ENCODE measurements at regions not wholly inside any gene's neighbourhood (a gene's known extent, or its start where the extent isn't known, plus 50 kb on each side); places are given as distances from the start of the nearest gene placed in this dataset.
"Not testable (repeated sequence)": the region's sequence is repeated elsewhere in the genome, so short reads cannot be mapped to it uniquely, and the experiment has no call there.

DNA sequence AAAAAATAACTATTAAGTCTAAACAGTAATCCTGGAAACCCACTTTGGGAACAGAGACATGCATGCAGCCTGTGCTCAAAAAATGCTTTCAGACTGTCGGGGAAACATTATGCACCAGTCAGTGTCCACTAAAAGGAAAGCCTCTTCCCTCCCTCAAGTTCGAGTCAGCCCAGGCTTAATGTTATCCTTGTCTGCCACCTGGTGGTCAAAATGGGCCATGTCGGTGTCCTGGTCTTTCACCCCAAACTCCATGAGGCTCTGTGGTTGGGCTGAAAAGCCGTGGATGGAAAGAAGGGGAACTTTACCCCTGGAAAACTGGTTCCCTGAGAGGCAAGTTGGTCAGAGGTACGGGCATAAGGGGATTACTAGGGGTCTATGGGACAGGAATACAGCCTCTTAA is 88.4 kb upstream of the ZNF492 start:
- DNase-seq (ENCODE audit: low read depth), result no peak

DNA sequence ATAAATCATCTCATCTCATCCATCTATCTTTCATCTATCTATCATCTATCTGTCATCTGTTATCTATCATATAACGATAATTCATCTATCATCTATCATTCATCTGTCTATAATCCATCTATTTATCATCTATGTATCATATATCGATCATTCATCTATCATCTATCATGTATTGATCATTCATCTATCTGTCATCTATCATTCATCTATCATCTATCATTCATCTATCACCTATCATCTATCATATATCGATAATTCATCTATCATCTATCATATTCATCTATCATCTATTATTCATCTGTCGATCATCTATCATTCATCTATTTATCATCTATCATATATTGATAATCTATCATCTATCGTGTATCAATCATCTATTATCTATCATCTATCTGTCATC is 100.4 kb upstream of the ZNF492 start:
- no peak for DNase-seq (ENCODE audit: low read depth)

DNA sequence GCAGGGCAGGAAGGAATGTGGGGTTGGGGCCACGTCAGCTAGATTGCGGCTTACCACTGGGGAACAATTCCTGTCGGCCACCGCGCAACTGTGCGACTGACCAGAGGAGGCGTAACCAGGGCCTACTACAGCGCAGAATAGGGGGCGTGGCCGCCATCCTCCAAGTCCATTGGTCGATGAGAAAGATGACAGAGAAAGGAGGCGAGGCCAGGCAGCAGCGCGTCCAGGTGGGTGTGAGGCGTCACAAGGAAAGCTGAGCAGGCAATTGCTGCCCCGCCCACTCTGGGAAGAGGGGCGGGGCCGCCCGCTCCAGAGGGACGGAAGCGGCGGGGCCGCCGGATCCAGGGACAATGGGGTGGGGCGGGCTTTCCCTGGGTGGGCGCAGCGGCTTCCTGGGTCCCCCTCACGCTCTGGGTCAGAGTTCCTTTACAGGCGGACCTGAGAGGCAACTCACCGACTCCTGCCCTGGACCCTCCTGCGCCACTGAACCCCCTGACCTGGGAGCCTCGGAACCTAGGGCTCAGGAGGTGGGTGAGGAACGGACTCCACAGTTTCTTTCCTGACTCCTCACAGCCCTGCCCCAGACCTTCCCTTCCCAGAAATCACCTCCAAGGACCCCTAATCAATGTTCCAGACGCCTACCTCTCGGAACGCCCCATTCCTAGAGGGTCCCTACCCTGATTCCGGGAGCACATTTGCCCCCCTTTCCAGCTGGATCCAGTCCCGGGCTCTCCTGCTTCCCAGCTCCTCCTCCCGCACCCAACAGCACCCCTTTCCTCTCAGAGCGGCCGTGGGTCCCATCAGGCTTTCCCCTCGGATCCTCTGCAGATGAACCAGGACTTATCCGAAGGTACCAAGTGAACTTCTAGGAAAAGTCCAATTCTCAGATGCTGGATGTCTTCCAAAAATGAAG is 101.5 kb upstream of the ZNF492 start:
- peak; percentile 40 for DNase-seq (ENCODE audit: low read depth)

DNA sequence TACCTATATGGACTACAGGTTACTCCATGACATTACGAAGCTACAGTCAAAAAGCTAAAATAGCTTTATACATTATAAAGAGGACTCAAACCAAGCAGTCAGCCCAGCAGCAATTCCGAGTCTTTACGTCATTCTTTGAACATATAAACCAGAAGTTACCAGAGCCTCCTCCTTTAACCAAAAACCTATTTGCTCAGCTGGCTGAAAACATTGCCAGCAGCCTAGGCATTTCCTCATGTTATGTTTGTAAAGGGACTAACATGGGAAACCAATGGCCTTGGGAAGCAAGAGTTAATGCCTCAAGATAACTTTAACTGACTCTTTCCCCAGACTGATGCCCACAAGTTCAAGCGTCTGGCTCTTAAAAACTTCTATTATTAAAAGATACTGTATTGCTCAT is 104.1 kb upstream of the ZNF492 start:
- no peak for DNase-seq (ENCODE audit: low read depth)

DNA sequence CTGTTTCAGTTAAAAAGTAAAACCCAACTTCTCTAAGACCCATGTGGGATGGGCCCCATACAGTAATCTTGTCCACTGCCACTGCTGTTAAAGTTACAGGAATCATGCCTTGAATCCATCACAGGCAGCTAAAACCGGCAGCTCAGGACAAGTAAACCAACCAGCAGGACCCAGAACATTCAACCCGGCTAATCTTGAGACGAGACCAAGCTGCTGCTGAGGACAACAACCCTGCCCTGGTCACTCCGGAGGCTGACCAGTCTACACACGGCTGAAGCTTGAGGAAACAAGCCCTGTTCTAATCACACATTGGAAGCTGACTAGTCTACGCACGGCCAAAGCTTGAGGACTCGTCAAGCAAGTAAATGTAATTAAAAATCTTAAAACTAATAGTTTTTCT is 105.2 kb upstream of the ZNF492 start:
- no peak for DNase-seq (ENCODE audit: low read depth)

DNA sequence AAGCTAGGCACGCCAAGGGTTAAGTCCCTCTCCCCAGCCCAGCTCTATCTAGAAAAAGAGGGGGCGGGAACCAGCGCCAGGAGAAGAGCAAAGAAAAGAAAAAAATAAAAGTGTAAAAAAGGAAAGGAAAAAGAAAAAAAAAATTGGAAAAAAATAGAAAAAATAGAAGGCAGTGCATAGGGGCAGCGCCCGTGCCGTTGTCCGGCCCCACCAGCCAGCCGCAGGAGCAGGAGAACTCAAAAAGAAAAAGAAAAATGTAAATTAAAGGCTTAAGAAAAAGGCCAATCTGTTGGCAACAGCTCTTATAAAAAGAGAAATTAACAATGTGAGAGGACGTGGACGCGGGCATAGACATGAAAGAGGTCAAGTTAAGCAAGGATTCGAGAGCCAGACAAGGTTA is 105.4 kb upstream of the ZNF98 start:
- no peak for DNase-seq (ENCODE audit: low read depth)

DNA sequence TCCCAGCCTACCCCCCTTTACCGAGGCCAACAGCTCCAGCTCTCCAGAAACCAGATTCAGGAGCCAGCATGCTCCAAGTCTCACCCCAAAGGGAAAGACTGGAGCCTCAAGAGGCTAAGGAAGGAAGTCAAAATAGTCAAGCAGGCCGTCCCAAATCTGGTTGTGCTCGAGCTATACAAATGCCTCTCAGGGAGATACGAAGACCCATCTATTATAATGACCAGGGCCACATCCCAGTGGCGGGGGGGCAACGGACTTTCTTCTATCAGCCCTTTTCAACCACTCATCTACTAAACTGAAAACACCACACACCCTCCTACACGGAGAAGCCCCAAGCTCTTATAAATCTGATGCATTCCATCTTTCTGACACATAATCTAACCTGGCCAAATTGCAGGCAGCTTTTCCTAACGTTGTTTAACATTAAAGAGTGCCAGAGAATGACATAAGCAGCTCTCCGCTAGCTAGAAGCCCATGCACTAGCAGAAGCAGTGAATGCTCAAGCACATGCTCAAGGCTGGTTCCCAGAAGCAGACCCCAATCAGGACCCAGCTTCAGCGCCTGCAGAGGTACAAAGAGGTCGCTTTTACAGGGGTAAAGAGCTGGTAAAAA is 104.6 kb upstream of the ZNF98 start:
- peak; percentile 28 for DNase-seq (ENCODE audit: low read depth)

DNA sequence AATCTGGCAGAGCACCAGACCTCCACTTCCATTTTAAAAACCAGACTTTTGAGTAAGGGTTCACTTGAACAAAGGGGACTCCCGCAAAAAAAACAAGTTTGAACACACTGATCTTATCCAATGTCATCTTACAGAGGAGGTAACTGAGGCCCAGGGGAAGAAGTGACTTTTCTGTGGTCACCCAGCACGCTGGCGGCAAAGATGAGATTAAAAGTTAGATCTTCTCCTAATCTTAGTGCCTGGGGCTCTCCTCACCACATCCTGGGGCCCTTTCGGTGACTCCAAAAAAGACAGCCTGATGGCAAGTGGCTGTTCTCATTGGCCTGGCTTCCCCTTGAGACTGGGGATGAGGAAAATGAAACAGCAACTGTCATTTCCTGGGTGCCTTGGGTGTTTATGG is 101.8 kb upstream of the ZNF98 start:
- no peak for DNase-seq (ENCODE audit: low read depth)

DNA sequence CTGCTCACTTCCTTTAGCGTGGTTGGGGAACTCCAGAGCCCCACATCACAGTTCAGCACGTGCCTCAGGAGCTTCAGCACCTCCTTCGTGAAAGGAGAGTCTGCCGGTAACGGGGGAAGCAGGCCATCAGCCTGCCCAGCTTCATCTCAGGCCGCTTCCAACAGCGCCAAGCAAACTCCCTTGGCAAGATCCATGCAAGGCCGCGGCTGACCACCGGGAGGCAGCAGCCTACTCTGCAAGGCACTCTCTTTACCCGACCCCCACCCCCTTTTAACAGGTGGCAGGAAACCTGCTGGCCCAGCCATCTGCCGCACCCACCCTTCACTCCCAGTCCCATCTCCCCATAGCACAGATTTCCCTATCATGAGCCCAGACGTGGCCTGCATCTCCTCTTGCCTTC is 97.4 kb upstream of the ZNF98 start:
- DNase-seq (ENCODE audit: low read depth), result not testable (repeated sequence)

DNA sequence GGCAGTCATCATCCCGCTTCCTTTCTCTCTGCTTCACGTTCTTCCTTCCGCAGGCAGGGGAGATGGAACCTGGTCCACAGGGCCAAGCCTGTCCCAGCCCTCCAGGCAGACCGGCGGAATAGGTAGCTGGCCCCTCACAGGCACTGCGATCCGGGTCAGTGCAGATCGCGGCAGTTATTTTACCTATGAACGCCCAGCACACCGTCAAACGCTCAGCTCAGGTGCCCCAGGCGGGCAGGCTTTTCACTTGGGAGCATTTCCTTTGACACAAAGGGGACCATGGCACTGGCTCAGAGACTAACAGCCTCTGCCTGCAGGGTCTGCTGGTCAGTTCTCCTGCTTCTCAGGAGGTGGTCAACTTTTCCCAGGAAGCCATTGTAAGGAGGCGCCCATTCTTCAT is 97.0 kb upstream of the ZNF98 start:
- DNase-seq (ENCODE audit: low read depth), result no peak

DNA sequence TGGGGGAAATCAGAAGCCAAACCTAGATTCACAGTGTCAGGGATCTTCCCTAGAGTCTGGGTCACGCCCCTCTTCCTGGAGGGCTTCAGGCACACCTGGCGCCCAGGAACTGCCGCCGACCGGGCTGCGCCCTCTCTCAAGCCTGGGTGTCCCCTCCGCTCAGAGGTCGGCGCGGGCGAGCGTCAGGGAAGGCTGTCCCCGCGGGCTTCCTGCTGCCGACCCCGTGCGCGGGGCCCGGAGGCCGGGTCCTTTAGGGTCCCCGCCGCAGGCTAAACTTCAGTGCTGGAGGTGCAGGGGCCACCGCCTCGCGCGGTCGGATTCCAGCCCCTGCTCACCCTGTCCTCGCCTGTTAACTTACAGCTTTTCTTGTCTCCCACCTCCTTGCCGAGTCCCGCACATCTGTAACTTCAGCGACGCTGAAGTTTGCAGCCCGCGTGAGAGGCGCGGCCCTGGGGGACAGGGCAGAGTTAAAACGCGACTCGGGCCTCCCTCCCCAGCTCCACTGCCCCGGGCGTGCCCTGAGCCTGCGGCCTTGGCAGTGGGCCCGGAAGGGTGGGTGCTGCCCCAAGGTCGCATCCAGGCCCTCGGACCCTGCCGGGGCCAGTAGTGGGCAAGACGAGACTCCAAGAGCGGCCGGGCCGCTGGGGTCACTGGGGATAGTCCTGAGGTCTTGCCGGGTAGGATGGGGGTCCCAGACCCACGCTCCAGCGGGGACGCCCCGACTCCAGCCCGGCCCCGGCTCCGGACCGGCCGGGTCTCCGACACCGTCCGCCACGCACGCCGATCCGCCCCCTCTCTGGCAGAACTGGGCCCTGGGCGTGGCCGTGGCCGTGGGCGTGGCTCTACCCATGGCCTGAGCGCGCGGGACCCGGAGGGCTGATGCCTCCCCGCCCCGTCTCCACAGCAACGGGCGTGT is 95.6 kb upstream of the ZNF98 start:
- DNase-seq (ENCODE audit: low read depth), result no peak

DNA sequence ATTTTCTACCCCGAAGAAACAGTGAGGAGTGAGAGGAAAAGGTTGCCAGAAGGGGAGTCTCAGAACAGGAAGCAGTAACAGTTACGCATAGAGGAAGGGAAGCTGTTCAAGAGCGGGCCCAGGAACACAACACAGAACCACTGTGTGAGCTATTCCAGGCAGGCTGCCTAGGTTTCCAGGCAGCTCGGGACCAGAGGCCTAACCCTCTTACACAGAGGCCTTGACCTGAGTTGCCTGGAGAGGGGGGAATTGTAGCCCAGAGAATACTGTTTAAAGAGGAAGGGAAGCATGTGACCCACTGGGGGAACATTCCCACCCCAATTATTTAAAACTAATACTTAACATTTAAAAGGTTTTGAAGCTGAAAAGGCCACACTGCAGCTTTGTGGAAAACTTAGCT is 93.3 kb upstream of the ZNF98 start:
- DNase-seq (ENCODE audit: low read depth), result no peak

DNA sequence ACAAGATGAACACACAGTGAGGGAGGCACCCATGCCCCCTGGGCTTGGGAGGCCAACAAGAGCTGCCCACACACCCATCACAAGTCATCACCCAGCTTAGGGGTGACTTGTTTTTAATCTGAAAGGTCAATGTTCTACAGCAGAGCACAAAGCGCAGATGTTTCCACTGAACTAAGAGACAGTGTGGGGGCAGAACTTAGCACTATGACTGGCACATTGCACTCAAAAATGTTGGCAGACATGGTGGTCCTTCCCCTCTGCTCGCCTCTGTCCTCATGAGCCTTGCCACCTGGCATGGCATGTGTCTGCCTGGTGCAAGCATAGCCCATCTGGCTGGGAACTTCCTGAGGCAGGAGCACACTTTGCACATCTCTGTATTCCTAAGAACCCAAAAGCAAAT is 81.4 kb upstream of the ZNF98 start:
- no peak for DNase-seq (ENCODE audit: low read depth)

DNA sequence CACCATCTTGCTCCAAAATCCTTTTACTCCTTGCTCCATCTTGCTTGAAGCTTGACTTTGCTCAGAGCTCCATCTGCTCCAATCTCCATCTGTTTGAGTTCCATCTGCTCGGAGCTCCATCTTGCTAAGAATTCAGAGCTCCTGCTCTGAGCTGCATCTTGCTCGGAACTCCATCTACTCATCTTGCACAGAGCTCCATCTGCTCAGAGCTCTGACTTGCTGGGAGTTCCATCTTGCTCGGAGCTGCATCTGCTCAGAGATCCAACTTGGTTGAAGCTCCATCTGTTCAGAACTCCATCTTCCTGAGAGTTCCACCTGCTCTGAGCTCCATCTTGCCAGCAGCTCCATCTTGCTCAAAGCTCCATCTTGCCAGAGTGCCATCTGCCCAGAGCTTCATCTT is 80.6 kb upstream of the ZNF98 start:
- DNase-seq (ENCODE audit: low read depth), result no peak

DNA sequence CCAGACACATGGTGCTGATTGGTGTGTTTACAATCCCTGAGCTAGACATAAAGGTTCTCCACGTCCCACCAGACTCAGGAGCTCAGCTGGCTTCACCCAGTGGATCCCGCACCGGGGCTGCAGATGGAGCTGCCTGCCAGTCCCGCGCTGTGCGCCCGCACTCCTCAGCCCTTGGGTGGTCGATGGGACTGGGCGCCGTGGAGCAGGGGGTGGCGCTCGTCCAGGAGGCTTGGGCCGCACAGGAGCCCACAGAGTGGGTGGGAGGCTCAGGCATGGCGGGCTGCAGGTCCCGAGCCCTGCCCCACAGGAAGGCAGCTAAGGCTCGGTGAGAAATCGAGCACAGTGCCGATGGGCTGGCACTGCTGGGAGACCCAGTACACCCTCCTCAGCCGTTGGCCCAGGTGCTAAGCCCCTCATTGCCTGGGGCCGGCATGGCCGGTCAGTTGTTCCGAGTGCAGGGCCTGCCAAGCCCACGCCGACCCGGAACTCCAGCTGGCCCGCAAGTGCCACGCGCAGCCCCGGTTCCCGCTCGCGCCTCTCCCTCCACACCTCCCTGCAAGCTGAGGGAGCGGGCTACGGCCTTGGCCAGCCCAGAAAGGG is 76.8 kb upstream of the ZNF98 start:
- not testable (repeated sequence) for DNase-seq (ENCODE audit: low read depth)

DNA sequence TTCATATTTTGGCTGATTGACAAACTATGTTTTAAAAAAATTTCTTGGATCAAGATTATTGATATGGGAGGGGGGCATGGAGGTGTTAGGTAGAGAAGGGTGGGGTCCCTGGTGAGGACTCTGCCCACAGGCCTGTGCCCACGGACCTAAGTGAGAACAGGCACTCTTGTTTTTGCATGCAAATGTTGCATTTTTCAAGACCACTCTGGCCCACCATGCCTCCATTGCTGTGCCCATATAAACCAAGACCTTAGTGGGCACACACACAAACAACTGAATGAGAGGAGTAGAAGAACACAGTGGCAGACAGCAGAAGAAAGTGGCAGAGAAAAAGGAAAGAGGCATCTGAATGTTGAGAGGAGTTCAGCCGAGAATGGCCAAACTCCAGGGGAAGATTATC is 69.6 kb upstream of the ZNF98 start:
- DNase-seq (ENCODE audit: low read depth), result no peak

DNA sequence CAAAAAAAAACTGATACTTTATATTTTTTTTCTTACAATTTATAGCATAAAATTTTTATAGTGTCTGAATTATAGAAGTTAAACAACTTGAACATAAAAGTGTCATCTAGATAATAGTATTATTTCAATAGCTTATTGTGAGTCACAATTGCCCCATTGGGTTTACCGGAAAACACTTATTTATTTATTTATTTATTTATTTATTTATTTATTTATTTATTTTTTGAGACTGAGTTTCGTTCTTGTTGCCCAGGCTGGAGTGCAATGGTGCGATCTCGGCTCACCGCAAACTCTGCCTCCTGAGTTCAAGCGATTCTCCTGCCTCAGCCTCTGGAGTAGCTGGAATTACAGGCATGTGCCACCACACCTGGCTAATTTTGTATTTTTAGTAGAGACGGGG is 61.4 kb upstream of the ZNF98 start:
- not testable (repeated sequence) for DNase-seq (ENCODE audit: low read depth)

DNA sequence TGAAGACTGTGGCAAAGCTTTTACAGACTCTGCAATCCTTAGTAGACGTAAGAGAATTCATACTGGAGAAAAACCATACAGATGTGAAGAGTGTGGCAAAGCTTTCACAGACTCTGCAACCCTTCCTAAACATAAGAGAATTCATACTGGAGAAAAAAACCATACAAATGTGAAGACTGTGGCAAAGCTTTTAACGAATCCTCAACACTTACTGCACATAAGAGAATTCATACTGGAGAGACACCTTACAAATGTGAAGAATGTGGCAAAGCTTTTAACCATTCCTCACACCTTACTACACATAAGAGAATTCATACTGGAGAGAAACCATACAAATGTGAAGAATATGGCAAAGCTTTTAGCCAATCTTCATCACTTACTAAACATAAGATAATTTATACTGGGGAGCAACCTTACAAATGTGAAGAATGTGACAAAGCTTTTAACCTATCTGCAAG is 50.1 kb upstream of the ZNF98 start:
- no peak for DNase-seq (ENCODE audit: low read depth)
